GM21723 (cell line): ENCODE measurements at regions not wholly inside any gene's neighbourhood (a gene's known extent, or its start where the extent isn't known, plus 50 kb on each side); places are given as distances from the start of the nearest gene placed in this dataset.

Source experiments
- ATAC-seq: cut with Tn5 transposase; IDR thresholded peaks from one replicate; pipeline ENCODE4 v1.9.1; 2021; ENCODE audit warnings: mild to moderate bottlenecking, moderate library complexity; ENCODE audit not compliant: unreplicated experiment

DNA sequence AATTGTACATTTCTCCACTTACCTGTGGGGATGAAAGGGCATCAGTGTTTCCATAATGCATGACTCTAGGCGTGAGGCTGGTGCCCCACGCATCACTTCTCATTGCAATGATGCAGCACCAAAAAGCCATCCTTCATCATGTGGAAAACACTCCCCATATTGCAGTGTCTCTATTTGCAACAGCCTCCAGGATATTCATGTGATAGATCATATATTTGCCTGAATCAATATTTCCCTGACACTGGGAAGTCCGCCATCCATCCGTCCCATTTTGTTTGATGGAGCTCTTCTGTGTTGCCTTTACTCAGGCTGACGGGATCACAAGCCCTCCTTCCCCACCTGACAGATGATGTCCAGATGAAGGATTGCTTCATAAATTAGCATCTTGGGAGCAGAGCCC, 74.5 kb upstream of the CAMK1G start:
- ATAC-seq = no peak

DNA sequence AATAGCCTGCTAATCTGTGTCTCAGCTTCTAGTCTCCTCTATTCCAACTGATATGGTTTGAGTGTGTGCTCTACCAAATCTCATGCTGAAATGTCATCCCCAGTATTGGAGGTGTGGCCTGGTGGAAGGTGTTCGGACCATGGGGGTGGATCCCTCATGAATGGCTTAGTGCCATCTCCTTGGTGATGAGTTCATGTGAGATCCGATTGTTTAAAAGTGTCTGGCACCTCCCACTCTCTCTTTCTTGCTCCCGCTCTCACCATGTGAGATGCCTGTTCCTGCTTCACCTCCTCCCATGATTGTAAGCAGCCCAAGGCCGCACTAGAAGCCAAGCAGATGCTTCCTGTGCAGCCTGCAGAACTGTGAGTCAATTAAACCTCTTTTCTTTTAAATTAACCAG, 73.5 kb upstream of the CAMK1G start:
- ATAC-seq = no peak

DNA sequence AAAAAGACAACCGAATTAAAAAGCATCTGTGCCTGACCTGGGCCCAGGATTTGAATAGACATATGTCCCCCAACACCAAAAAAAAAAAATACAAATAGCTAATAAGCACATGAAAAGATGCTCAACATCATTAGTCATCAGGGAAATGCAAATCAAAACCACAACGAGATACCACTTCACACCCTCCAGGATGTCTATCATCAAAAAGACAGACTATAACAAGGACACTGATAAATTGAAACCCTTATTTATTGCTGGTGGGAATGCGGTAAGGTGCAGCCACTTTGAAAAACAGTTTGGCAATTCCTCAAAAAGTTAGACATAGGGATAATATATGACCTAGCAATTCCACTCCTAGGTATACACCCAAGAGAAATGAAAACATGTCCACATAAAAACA, 72.3 kb upstream of the CAMK1G start:
- ATAC-seq = no peak

DNA sequence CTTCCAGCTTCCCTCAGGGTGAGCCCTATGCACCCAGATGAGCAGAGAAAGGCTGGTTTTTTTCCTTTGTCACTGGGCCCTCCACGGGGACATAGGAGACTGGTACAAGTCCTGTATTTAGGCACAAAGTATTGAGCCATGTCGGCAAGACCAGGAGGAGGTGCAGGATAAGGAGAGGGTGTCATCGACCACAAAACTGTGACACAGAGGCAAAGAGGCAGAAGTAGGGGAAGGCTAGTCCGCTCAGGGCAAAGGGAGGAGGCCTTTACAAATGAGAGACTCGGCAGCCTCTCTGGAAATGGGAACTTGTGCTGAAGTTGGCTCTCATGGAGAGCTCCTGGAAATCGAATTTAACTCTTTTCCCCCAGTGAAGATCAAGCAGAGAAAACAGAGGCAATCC, 70.7 kb upstream of the CAMK1G start:
- ATAC-seq = no peak

DNA sequence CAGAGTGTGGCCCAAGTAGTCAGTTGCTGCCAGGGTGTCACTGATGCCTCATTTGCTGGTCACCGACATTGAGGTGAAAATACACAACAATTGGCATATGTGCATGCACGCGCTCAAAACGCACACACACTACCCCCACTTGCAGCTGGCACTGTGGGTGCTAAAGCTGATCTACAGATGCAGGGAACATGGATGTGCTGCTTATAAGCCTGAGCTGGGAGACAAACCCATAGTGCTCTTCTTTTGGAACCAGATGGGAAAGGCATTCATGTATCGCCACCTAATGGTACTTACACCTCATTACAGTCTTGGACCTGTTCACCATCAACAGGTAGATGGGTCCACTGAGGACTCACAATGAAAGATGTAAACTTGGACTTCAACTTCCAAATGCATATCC, 70.3 kb upstream of the CAMK1G start:
- ATAC-seq = peak; percentile 52

DNA sequence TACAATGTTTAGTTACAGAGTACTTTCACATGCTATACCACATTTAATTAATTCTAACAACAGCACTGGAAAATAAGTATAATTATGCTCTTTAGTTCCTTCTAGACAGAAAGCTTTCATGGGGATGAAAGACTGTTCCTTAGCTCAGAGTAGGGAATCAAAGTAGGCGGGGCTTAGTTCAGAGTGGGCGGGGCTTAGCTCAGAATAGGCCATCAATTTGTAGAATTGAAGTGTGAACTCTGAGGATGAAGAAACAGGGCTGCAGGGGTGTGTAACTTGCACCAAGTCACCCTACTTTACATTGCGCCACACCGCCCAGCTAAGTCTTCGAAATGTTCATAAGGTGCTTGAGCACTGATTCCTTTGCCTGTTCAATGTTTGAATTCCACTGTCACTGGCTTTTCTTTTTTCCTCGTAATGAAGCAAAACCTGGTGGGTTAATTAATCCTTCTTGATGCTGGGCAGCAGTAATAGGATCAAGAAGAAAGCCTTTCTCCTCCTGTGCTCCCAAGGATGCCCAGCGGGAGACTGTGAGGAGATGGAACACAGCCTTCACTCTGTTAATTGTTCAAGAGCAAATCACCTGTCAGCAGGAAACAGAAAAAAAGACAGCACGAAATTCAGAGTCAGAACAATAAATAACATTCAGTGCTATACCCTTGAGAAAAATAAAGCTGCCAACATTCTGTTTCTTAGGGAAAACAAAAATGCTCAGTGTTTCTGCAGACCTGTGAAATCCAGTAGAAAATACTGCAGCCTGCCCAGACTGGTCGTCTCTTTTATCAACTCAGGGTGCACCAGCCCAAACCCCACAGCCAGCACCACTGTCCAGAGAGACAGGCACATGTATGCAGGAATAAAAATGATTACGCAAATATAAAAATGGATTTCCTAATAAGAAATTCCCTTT, 66.5 kb upstream of the CAMK1G start:
- no peak for ATAC-seq

DNA sequence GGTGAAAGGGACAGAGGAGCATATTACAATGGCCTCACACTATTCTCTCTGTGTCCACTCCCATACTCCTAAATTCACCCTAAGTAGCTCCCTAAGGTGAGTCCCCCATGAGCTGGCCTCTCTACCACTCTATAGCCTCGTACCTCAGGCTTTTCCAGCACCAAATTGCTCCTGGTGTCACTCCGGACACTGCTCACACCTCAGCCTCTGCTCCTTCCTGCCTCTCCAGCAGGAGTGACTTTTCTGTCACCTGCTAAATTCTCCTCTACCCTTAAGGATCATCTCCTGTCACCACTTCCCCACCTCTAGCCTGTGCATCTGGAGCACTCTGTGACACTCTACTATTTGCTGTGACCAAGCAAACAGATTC, 65.8 kb upstream of the CAMK1G start:
- ATAC-seq = no peak

DNA sequence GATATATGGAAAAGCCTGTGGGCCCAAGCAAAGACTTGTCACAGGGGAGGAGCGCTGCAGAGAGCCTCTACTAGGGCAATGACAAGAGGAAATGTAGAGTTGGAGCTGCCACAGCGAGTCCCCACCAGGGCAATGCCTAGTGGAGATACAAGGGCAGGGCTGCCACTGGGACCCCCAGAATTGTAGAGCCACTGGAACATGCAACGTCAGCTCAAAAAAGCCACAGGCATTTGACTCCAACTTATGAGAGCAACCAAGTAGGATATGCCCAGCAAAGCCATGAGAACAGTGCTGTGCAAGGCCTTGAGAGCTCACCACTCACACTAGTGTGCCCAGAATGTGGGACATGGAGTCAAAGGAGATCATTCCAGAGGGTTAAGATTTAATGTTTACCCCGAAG, 63.7 kb upstream of the CAMK1G start:
- ATAC-seq = no peak

DNA sequence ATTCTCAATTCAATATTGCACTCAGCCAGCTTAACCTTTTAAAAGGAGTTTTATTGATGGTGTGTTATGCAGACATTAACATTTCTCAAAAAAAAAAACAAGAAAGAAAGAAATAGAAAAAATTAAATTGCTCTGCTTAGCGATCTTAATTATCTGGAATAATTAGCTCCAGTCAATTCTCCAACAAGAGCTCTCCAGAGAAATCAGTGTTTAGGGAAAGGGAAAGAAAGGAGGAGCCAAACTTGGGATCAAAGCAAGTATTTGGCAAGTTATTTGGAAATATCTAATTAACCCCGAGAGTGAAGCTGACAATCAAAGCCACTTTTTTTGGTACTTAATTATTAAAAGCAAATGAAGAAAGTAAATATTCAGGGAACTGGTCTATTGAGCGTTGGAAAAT, 60.7 kb upstream of the CAMK1G start:
- ATAC-seq = no peak

DNA sequence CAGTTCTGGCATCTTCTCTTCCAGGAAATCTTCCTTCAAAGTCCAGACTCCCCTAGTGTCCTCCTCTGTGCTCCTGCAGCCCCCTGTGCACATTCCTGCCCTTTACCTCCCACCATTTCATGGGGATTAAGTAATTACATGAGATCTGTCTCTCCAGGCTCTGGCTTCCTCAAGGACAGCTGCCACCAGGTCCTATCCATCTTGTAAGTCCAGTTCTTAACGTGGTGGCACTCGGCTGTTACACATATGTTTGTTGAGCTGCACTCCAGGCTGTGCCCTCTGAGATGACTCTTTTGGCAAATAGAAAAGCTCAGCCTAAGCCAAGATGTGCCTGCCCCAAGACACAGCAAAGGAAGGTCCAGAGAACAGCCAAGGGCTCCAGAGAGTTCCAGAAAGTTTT, 57.4 kb upstream of the CAMK1G start:
- no peak for ATAC-seq

DNA sequence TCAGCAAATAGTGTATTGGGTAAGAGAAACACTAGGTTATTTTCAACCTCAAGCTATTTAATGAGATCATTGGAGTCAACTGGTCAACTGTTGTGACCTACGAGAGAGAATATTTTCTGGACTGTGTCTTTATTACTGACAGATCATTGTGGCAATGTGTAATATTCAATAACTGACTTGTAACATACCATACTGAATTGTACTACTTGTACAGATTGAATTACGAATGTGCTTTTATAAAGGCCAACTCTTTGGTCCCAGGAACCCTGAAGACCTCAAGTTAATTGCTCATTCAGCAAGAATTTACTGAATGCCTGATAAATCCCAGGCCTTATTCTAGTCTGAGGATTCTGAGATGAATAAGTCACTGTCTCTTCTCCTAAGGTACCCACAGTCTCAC, 56.1 kb upstream of the CAMK1G start:
- ATAC-seq = no peak

DNA sequence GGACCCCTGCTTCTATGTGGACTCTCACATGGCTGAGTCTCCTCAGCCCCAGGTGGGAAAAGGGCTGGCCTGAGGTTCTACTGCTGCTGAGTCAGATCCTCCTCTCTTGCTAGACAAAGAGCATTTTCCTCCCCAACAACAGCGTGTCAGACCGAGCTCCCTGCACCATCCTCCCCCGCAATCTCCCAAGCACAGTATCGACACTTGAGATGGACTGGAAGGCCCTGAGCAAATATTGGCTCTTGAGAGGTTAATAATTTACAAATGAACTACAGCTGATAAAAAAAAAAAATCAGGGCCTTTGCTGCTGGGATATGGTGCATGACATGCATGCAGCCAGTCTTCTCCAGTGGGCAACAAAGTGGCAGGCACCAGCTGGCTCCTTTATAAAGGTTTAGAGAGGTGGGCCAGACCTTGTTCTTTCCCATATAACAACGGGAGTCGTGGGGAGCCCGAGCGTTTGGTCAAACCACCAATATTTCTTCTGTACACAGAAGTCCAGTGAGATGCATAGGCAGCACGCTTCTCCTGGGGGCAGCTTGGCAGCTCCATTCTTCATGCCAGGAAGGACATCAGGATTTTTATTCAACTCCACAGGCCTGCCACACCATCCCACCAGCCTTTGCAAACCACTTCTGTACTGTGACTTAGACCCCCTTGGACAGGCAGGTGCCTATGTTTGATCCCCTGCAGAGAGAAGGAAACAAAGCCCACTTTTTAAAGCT, 55.4 kb upstream of the CAMK1G start:
- no peak for ATAC-seq

DNA sequence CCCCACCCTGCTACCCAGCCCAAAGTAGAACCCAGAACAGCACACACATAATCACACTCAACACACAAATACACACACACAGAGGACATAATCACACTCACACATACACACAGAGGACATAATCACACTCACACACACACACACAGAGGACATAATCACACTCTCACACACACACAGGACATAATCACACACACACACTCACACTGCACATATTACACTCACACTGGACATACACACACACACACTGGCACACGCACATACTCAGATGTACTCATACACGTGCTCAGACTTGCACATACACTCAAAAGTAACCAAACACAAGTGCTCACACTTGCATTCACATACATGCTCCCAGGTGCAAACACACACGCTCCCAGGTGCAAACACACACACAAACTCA, 54.3 kb upstream of the CAMK1G start:
- no peak for ATAC-seq

DNA sequence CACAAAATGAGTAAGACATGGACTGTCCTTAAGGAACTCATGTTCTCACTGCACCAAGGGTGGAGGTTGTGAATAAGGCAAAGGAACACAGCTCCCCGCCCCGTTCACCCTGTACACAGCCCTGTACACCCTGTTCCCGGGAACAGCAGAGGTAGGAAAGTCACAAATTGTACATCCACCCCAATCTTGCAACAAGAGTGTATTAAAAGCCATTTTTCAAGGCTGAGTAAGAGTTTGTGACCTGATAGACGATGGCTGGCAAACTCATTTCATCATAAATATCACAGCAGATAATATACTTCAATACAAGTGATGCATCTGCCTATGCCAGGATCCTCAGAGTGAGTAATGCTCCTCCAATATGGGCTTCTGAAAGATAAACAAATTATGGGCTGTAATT, 52.5 kb upstream of the CAMK1G start:
- ATAC-seq = no peak

DNA sequence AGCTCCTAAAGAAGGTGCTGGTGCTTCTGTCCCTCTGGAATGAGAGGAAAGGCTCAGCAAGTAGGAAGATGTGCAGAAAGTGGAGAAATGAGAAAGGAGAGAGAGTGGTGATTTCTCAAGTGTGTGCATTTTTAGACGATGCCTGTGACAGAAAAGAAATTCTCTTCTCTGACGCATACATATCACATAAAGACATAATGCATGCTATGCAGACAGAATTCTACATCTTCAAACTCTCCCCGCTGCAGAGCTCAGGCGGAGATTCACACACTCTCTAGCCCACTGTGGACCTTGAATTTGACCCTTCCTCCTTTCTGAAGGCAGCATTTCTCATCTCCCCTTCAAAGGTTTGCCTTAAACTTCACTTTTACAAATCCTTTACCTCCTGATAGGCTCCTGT, 52.0 kb upstream of the CAMK1G start:
- no peak for ATAC-seq
